OCI-LY1 (cell line): ENCODE measurements at regions not wholly inside any gene's neighbourhood (a gene's known extent, or its start where the extent isn't known, plus 50 kb on each side); places are given as distances from the start of the nearest gene placed in this dataset.

Source experiments
- H2AFZ ChIP-seq: fragments of 200-600 bp; sonication (generic), shearing (Covaris generic); 2 replicates; pipeline ENCODE4 v1.6.0; 2014; ENCODE audit warnings: antibody characterized with exemption, mild to moderate bottlenecking, low read length
- H3F3A ChIP-seq: fragments of 200-600 bp; sonication (generic), shearing (Covaris generic); 2 replicates; pipeline ENCODE4 v1.6.0; 2014; ENCODE audit warnings: mild to moderate bottlenecking, antibody characterized with exemption, low read length, moderate library complexity; ENCODE audit not compliant: insufficient read depth
- H3K27ac ChIP-seq: fragments of 200-600 bp; sonication (generic); 2 replicates; pipeline ENCODE4 v1.5.1; 2014; ENCODE audit warnings: low read length, mixed run types, mild to moderate bottlenecking, low read depth; ENCODE audit not compliant: poor library complexity, severe bottlenecking
- H3K27me3 ChIP-seq: fragments of 200-600 bp; sonication (generic); 2 replicates; pipeline ENCODE4 v1.6.0; 2014; ENCODE audit warnings: antibody characterized with exemption, mild to moderate bottlenecking, low read length, moderate library complexity; ENCODE audit not compliant: insufficient read depth
- H3K36me3 ChIP-seq: fragments of 200-600 bp; sonication (generic); 2 replicates; pipeline ENCODE4 v1.6.1; 2014; ENCODE audit warnings: mild to moderate bottlenecking, antibody characterized with exemption, low read length, moderate library complexity, mixed read lengths; ENCODE audit not compliant: insufficient read depth
- H3K4me1 ChIP-seq: fragments of 200-600 bp; sonication (generic); 2 replicates; pipeline ENCODE4 v1.5.1; 2014; ENCODE audit warnings: mild to moderate bottlenecking, low read length, moderate library complexity; ENCODE audit not compliant: insufficient read depth, severe bottlenecking
- H3K4me2 ChIP-seq: fragments of 200-600 bp; sonication (generic), shearing (Covaris generic); 2 replicates; pipeline ENCODE4 v1.6.1; 2014; ENCODE audit warnings: low read length
- H3K4me3 ChIP-seq: fragments of 200-600 bp; sonication (generic); 2 replicates; pipeline ENCODE4 v1.5.1; 2014; ENCODE audit warnings: low read length, low read depth, mild to moderate bottlenecking, mixed read lengths; ENCODE audit not compliant: poor library complexity, severe bottlenecking
- H3K79me2 ChIP-seq: fragments of 200-600 bp; shearing (Covaris generic); 2 replicates; pipeline ENCODE4 v1.6.1; 2016; ENCODE audit warnings: mixed run types, low read length, mixed read lengths; ENCODE audit not compliant: insufficient read depth
- H3K9ac ChIP-seq: fragments of 200-600 bp; sonication (generic), shearing (Covaris generic); 2 replicates; pipeline ENCODE4 v1.6.1; 2014; ENCODE audit warnings: mild to moderate bottlenecking, low read length, mixed read lengths
- H3K9me2 ChIP-seq: fragments of 200-600 bp; sonication (generic), shearing (Covaris generic); 2 replicates; pipeline ENCODE4 v1.6.1; 2014; ENCODE audit warnings: low read depth, mild to moderate bottlenecking, low read length, mixed read lengths
- H3K9me3 ChIP-seq: fragments of 200-600 bp; shearing (Covaris generic); 2 replicates; pipeline ENCODE4 v1.6.1; 2014; ENCODE audit warnings: low read length, mixed read lengths
- H4K20me1 ChIP-seq: fragments of 200-600 bp; sonication (generic), shearing (Covaris generic); 2 replicates; pipeline ENCODE4 v1.6.0; 2016; ENCODE audit warnings: mild to moderate bottlenecking, low read length; ENCODE audit not compliant: insufficient read depth
- EZH2 ChIP-seq: fragments of 200-600 bp; sonication (generic), shearing (Covaris generic); IDR thresholded peaks from 2 replicates; pipeline ENCODE4 v1.8.0; 2017; ENCODE audit warnings: borderline replicate concordance, mixed run types, mild to moderate bottlenecking, antibody characterized with exemption, low read length, moderate library complexity, mixed read lengths
- TF ChIP-seq, protein P1 (sequence below): fragments of 200-600 bp; sonication (generic), shearing (Covaris generic); IDR thresholded peaks from 2 replicates; pipeline ENCODE4 v1.5.1; 2017; ENCODE audit warnings: mild to moderate bottlenecking, antibody characterized with exemption, low read length, moderate library complexity, mixed read lengths

DNA sequence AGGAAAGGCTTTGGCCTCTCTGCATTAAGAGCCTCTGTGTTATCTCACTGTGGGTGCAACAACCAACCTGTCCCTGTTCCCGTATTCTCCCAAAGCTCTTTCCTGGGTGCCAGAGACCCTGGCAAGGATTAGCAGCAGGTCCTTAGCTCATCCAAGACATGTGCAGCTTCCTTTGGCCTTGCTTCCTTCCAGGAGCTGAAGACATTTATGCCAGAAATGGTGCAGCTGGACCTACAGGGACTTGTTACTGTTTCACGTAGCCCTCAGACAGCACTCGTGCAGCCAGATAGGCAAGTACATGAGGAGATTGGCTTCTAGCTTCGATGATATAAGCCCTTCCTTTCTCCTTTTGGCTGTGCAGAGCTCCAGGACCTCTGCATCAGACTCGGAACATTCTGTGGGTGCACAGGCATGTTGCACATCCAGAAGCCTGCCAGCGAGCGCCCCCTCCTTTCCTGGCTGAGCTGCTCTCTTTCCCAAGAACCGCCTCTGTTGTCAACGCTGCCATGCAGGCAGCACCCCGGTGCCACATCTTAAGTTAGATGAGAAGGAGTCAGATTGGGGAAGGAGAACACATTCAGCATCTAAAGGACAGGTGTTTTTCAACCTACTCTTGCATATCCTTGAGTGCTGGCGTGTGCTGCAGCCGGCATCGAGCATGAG lies 284.5 kb upstream of the PLXNA2 start:
- H3K4me1 ChIP-seq = no peaks in the 10 kb centered on the region
- H2AFZ ChIP-seq = no peak overlapping the region
- no peak overlapping the region for H3K4me3 ChIP-seq
- no peak overlapping the region for H3K9ac ChIP-seq
- no peaks in the 10 kb centered on the region for H3K79me2 ChIP-seq
- no peaks in the 10 kb centered on the region for H3K36me3 ChIP-seq
- no peak overlapping the region for H3K4me2 ChIP-seq
- TF ChIP-seq EZH2 = no peak
- TF ChIP-seq, protein P1, sequence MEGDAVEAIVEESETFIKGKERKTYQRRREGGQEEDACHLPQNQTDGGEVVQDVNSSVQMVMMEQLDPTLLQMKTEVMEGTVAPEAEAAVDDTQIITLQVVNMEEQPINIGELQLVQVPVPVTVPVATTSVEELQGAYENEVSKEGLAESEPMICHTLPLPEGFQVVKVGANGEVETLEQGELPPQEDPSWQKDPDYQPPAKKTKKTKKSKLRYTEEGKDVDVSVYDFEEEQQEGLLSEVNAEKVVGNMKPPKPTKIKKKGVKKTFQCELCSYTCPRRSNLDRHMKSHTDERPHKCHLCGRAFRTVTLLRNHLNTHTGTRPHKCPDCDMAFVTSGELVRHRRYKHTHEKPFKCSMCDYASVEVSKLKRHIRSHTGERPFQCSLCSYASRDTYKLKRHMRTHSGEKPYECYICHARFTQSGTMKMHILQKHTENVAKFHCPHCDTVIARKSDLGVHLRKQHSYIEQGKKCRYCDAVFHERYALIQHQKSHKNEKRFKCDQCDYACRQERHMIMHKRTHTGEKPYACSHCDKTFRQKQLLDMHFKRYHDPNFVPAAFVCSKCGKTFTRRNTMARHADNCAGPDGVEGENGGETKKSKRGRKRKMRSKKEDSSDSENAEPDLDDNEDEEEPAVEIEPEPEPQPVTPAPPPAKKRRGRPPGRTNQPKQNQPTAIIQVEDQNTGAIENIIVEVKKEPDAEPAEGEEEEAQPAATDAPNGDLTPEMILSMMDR = no peak
- no peaks in the 10 kb centered on the region for H3K9me3 ChIP-seq
- no peaks in the 10 kb centered on the region for H3F3A ChIP-seq
- no peak overlapping the region for H3K27ac ChIP-seq
- no peaks in the 10 kb centered on the region for H4K20me1 ChIP-seq
- peaks cover 5% of the 10 kb centered on the region; the same call in 1 of the 2 replicates for H3K27me3 ChIP-seq
- no peaks in the 10 kb centered on the region for H3K9me2 ChIP-seq

DNA sequence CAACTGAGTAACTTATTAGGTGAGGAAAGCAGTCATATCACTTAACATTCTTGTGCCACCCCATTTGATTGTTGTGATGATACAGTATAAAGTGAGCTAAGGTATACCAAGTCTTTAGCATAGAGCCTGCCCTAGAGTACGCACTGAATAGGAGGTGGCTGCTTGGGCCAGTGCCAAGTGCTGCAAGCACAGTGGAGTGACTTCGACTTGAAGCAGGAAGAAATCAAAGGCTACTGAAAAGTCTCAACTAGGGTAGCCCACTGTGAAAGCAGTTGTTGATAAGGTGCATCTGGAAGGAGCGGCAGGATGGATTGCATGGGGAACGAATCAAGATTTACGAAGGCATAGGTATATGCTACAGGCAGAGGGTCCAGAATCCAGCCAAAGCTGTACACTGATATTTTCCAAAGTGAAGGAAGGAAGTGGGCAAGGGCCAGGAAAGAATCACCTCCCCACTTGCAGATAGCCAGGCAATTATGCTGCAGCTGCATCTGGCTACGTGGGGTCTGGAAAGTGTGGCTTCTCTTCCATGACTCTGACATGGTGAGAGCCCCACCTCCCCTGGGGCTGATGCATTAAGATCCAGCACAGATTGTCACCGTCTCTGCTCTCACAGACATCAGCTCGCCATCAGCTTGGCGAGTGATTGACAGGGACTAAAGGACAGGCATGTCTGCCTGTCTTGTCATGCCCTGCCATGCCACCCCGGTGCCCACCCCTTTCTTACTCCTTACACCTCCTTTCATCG lies 287.0 kb upstream of the PLXNA2 start:
- no peaks in the 10 kb centered on the region for H3K9me2 ChIP-seq
- no peaks in the 10 kb centered on the region for H3K79me2 ChIP-seq
- H3K36me3 ChIP-seq = no peaks in the 10 kb centered on the region
- H2AFZ ChIP-seq = no peak overlapping the region
- H3K4me1 ChIP-seq = no peaks in the 10 kb centered on the region
- TF ChIP-seq, protein P1 = no peak
- no peak for TF ChIP-seq EZH2
- no peak overlapping the region for H3K9ac ChIP-seq
- no peaks in the 10 kb centered on the region for H3F3A ChIP-seq
- no peak overlapping the region for H3K4me2 ChIP-seq
- no peaks in the 10 kb centered on the region for H3K9me3 ChIP-seq
- H4K20me1 ChIP-seq = no peaks in the 10 kb centered on the region
- H3K27me3 ChIP-seq = peaks cover 5% of the 10 kb centered on the region; the same call in 1 of the 2 replicates
- H3K27ac ChIP-seq = no peak overlapping the region
- H3K4me3 ChIP-seq = no peak overlapping the region

DNA sequence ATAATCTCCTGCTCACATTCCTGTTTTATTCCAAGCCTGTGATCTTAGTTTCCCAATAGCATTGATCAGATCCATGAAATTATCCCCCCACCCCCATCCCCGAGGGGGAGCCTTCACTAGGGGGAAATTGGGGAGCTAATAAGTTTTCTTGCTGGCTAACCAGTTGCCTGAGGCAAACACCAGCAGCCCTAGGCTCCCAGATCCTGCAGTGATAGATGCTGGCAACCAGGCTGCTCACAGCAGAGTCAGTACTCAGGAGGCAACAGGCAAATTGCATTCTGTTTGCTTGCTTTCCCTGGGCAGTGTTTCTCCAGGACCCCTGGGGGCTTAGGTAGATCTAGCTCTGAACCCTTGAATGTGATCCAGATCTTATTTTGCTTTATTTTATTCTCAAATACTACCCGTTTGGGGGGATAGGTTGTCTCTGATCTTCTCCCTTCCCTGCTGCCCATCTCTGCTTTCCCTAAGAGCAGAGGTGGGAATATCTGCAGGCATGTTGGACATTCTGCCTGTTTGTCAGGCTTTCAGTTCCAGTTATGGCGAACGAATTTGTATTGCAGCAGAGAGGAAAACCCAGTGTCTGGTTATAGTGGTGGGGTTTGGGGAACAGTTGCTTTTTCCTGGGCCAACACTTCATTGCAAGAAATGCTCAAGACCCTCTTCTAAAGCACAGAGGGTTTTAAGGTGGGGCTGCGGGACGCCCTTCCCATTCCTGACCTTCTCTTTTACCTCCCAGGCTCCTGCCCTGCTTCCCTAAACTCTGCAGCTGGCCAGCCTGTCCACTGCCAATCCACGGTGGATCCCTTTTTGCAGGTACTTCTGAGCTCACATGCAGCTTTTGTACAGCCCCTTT lies 289.8 kb upstream of the PLXNA2 start:
- H3K36me3 ChIP-seq = no peaks in the 10 kb centered on the region
- no peaks in the 10 kb centered on the region for H3K9me3 ChIP-seq
- H3K4me3 ChIP-seq = no peak overlapping the region
- no peak overlapping the region for H3K9ac ChIP-seq
- H3K27me3 ChIP-seq = no peaks in the 10 kb centered on the region; the same call in 1 of the 2 replicates
- H3K9me2 ChIP-seq = no peaks in the 10 kb centered on the region
- no peaks in the 10 kb centered on the region for H3K4me1 ChIP-seq
- H2AFZ ChIP-seq = no peak overlapping the region
- no peak for TF ChIP-seq EZH2
- TF ChIP-seq, protein P1 = no peak
- no peak overlapping the region for H3K27ac ChIP-seq
- H3K4me2 ChIP-seq = no peak overlapping the region
- H4K20me1 ChIP-seq = no peaks in the 10 kb centered on the region
- no peaks in the 10 kb centered on the region for H3F3A ChIP-seq
- no peaks in the 10 kb centered on the region for H3K79me2 ChIP-seq
